Cardiac septum (tissue), 1 donor: ENCODE measurements at regions not wholly inside any gene's neighbourhood (a gene's known extent, or its start where the extent isn't known, plus 50 kb on each side); places are given as distances from the start of the nearest gene placed in this dataset.

Experiments
- DNase-seq: peaks from one replicate; pipeline ENCODE4 v3.0.0-alpha.2; 2020; ENCODE audit warnings: low spot score
- intact Hi-C: fragments of 100-400 bp; cut with DNase I; formaldehyde crosslinking; loops from one replicate; pipeline ENCODE4 v1.14.0; 2022
- donor health status: DM: no; HTN: no; CAD: no.

GRCh38 chr3:40843208-40843624 lies 318.5 kb downstream of the ZNF621 start:
- intact Hi-C loops = no loop called here
- DNase-seq = no peak

GRCh38 chr3:40843851-40844548 lies 319.2 kb downstream of the ZNF621 start:
- DNase-seq = no peak
- intact Hi-C loops = no loop called here

GRCh38 chr3:40844896-40845295 lies 320.1 kb downstream of the ZNF621 start:
- DNase-seq = no peak
- intact Hi-C loops = no loop called here

GRCh38 chr3:40845447-40845846 lies 320.7 kb downstream of the ZNF621 start:
- intact Hi-C loops = no loop called here
- DNase-seq = no peak

DNA sequence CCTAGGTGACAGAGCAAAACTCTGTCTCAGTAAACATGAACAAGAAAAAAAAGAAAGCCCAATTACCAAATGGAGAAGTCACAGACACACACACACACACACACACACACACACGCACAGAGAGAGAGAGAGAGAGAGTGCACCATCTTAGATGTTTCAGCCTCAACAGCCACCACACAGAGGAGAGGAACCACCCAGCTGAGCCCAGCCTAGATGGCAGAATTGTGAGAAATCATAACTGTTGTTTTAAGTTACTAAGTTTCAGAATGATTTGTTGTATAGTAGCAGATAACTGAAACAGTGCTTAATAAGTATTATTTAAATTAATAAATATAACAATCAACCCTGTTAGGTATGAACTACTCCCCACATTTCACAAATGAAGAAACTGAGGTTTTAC lies 321.2 kb downstream of the ZNF621 start:
- DNase-seq = no peak
- intact Hi-C loops = no loop called here

- intact Hi-C loops = no loop called here
- no peak for DNase-seq
Observed at GRCh38 chr3:40846451-40846850, 321.7 kb downstream of the ZNF621 start.

DNA sequence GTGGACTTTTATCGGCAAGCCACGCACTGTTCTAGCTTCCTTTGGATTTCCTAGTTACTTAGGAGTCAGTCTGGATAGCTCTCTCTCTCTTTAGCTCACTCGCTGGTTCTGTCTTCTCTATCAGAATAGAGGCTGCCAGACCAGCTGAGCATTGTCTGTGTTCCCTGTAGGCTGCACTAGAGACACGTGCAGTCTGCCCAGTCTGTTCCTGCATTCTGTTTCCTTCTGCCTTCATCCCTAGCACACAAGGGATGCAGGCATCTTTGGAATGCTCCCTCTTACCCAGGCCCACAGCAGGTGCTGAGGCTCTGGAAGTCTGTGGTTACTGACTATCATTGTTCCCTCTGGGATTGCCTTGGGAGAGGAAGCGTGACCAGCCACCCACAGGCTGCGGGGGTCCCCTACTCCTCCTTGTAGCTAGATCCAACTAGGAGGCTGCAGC lies 322.8 kb downstream of the ZNF621 start:
- intact Hi-C loops = no loop called here

DNA sequence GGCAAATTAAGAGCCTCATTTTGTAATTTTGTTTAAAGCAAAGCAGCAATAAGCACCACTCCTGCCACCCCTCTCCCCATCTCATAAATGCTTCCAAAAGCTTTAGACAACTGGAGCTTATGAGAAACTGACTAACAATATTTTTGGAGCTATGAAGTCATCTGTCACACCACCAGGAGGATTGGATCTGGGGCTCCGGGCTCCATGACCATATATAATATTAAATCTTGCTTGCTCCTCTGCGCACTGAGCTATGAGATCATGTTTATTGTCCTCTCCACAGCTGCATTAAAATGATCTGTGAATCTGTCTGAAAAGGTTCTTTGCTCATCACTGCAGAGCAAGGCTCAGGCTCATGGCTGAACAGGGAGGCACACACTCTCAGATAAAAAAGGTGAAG lies 323.7 kb downstream of the ZNF621 start:
- no peak for DNase-seq
- intact Hi-C loops = no loop called here

More for the DNA sequence above, 322.8 kb downstream of the ZNF621 start:
- no peak for DNase-seq

DNA sequence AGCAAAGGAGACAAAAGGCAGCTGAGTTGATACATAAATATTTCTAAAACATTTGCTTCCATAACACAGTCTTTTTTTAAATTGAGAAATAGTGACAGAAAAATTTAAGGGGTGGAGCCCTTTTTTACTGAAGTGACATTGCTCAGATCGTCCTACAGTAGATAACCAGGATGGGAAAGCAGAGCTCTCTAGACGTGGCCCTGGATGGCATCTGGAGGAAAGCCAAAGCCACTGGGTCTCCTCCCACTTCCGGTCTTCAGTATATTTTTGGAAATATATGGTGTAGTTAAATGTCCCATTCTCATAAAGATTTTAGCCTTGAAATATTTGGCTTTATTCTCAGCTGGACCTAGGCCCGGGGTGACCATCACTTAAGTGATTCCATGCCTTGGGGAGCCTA lies 326.1 kb downstream of the ZNF621 start:
- intact Hi-C loops = no loop called here
- DNase-seq = no peak

DNA sequence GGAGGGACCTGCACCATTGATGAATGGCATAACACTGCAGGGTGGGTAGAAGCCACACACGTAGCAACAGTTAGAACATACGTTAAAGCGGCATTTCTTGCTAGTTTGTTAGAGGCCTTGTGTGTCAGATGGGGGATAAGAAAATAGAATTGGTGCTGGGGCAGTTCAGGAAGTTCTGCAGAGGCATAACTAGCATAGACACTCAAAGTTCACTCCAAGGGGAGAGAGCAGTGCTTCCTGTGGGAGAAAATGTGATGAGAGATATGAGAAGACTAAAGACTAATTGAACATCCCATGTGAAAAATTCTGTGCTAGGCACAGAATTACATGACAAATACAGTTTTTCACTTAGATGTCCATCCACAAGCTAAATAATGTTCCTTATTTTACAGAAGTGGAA lies 327.1 kb downstream of the ZNF621 start:
- intact Hi-C loops = no loop called here
- DNase-seq = no peak

DNA sequence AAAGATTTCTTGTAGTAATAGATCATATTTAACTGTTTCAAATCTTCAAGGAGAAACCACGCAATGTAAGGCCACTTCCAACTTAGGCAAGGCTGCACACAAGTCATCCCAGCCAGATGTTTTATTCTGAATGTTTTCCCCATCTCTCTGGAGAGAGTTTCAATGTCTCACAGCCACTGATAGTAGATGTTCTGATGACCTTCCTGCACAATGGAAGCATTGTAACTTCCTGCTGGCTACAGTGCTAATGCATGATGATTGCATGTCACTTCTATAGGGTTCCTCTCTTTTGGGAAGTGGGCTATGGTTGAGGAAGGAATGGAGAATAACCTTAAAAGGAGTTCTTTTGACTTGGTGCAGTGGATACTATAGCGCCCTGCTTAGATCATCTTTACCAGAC lies 328.0 kb downstream of the ZNF621 start:
- intact Hi-C loops = no loop called here
- no peak for DNase-seq

GRCh38 chr3:40853474-40853873 lies 328.7 kb downstream of the ZNF621 start:
- intact Hi-C loops = no loop called here
- DNase-seq = no peak

DNA sequence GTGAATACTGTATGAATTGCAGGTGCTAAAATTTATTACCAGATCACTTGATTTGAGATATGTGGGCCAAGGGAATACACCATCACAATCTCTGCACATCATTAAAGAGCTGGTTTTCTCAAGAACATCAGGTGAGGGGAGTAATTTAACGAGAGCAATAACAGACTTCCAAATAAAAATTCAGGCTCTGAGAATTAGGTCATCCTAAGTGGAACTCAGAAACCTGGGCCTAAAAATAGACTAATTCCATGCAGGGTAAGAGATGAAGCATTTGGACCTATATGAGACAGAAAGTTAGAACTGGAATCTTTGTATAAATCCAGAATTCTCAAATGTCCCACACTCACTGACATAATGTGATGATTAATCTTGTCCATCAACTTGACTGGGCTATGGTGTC lies 331.1 kb downstream of the ZNF621 start:
- DNase-seq = no peak
- intact Hi-C loops = no loop called here

- no peak for DNase-seq
- intact Hi-C loops = no loop called here
Observed at GRCh38 chr3:40858364-40859115, 333.8 kb downstream of the ZNF621 start.

GRCh38 chr3:40862946-40863345 lies 336.4 kb upstream of the CTNNB1 start:
- intact Hi-C loops = no loop called here
- no peak for DNase-seq

DNA sequence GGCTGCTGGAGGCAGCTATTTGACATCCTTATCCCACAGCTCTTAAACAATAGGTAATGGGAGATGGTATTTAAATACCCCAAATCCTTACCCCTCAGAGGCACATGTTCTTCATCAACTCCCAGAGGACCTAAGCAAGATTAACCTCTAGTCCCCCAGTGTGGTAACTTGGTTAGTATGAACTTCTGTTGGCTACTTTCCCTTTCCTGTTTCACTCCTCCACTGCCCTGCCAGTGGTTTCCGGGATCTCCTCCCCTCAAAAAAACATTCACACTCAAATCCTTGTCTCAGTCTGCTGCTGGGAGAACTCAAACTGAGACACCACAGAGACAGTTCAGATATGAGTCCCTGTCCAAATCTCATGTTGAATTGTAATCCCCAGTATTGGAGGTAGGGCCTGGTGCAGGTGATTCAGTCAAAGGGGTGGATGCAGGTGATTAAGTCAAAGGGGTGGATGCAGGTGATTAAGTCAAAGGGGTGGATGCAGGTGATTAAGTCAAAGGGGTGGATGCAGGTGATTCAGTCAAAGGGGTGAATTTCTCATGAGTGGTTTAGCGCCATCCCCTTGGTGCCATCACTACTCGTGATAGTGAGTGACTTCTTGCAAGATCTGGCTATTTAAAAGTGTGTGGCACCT lies 335.0 kb upstream of the CTNNB1 start:
- intact Hi-C loops = no loop called here
- DNase-seq = no peak

GRCh38 chr3:40864915-40865314 lies 334.4 kb upstream of the CTNNB1 start:
- intact Hi-C loops = no loop called here

GRCh38 chr3:40867797-40868196 lies 331.5 kb upstream of the CTNNB1 start:
- intact Hi-C loops = no loop called here
- no peak for DNase-seq

More at GRCh38 chr3:40864915-40865314, 334.4 kb upstream of the CTNNB1 start:
- no peak for DNase-seq

DNA sequence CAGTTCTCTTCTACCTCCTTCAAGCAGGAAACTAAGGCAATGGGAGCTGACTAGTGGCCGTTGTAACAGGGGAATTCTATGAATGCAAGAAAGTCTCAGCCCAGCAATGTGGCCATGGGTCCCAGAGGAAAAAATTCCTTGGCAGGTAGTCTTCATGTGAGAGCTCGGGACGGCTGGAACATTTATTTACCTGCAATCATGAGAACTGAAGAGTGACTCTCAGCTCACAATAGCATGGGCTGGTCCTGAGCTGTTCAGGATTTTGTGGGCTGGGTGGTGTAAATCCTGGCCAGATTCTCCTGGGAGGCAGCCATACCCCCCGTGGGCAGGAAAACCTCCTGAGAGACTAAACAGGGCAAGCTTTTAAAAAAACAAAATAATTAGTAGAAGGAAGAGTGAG lies 330.3 kb upstream of the CTNNB1 start:
- no peak for DNase-seq
- intact Hi-C loops = no loop called here

DNA sequence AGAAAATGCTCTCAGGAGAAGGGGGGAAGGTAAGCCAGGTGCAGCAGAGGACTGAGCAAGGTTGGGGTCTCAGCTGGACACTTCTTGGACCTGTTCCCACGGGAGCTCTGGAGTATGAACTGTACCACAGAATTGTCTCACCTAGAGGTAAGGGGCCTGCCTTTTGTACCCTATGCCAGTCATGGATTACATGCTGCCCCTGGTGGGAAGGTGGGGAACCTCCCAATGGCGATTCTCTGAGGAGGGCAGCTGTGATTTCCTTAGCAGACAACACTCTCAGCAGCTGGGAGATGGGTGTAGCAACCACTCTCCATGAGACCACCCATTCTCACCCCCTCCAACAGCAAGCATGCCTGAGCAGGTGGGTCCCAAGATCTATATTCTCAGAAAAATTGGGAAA lies 329.4 kb upstream of the CTNNB1 start:
- intact Hi-C loops = loop anchor here (10.0 kb wide), 1 partner anchor 285 kb away; no protein-coding TSS in a partner anchor
- DNase-seq = no peak

DNA sequence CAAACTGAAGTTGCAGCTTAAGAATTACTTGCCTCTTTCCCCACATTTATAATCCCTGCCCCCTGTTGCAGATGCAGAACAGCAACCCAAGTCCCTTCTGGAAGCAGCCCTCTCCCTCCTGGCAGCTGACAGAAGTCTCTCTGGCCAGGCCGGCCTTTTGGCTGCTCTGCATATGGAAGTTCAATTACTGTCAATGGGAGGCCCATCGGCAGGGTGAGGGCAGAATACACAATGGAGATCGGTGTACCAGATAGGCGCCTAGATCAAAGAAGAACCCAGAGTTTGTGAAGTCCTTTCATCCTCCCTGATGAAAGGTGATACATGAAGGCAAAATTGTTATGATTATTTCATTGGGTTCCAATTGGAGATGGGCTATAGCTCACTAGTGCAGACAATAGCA lies 327.9 kb upstream of the CTNNB1 start:
- intact Hi-C loops = loop anchor here (10.0 kb wide), 1 partner anchor 287 kb away; no protein-coding TSS in a partner anchor
- no peak for DNase-seq
